ENCODE measurements at regions not wholly inside any gene's neighbourhood (a gene's known extent, or its start where the extent isn't known, plus 50 kb on each side); places are given as distances from the start of the nearest gene placed in this dataset.

- no peak for TF ChIP-seq CTCF (conservative IDR thresholded peaks at IDR 0.05)
- Mint-ChIP-seq H3K4me3 (no peak overlapping the region), H3K27ac (no peak overlapping the region), H3K9me3 (no peaks in the 10 kb centered on the region), H3K4me1 (no peaks in the 10 kb centered on the region), H3K36me3 (ENCODE audit: low read depth) (no peaks in the 10 kb centered on the region), H3K27me3 (ENCODE audit: insufficient read depth) (no peaks in the 10 kb centered on the region)
- H3K36me3 ChIP-seq (ENCODE audit: control insufficient read depth, insufficient read depth, low read length), result no peaks in the 10 kb centered on the region
- H3K27ac ChIP-seq (ENCODE audit: low read depth, low read length), result no peak overlapping the region
- no peak overlapping the region for H3K4me3 ChIP-seq (ENCODE audit: low read length)
- H3K9me3 ChIP-seq (ENCODE audit: control insufficient read depth, low read length), result peaks cover 13% of the 10 kb centered on the region
- H3K9ac ChIP-seq (ENCODE audit: extremely low read depth, low read length, poor library complexity, severe bottlenecking), result no peak overlapping the region
- no peaks in the 10 kb centered on the region for H3K4me1 ChIP-seq (ENCODE audit: control insufficient read depth, insufficient read depth, low read length)
- peak; percentile 41 for DNase-seq
- 95 to 99% methylated on average over 13 to 26 of the region's 26 CpGs for WGBS, 2 experiments (ENCODE audit: insufficient coverage in 1 of 2, insufficient read length in 1 of 2)
- H3K27me3 ChIP-seq (ENCODE audit: control insufficient read depth, insufficient read depth, low read length, poor library complexity, severe bottlenecking), result no peaks in the 10 kb centered on the region
Observed at GRCh38 chr5:26569241-26569928, 469.0 kb downstream of the CDH9 start.

GRCh38 chr5:26568316-26568715 is 470.1 kb downstream of the CDH9 start:
- Histone ChIP-seq H3K4me3 (ENCODE audit: low read length) (no peak overlapping the region), H3K9me3 (ENCODE audit: control insufficient read depth, low read length) (peaks cover 13% of the 10 kb centered on the region), H3K9ac (ENCODE audit: extremely low read depth, low read length, poor library complexity, severe bottlenecking) (no peak overlapping the region), H3K36me3 (ENCODE audit: control insufficient read depth, insufficient read depth, low read length) (no peaks in the 10 kb centered on the region), H3K27me3 (ENCODE audit: control insufficient read depth, insufficient read depth, low read length, poor library complexity, severe bottlenecking) (no peaks in the 10 kb centered on the region), H3K27ac (ENCODE audit: low read depth, low read length) (no peak overlapping the region), H3K4me1 (ENCODE audit: control insufficient read depth, insufficient read depth, low read length) (no peaks in the 10 kb centered on the region)
- WGBS, 2 experiments (ENCODE audit: insufficient coverage in 1 of 2, insufficient read length in 1 of 2), result 91 to 100% methylated on average over 3 to 9 of the region's 9 CpGs
- Mint-ChIP-seq H3K27me3 (ENCODE audit: insufficient read depth) (no peaks in the 10 kb centered on the region), H3K27ac (no peak overlapping the region), H3K9me3 (no peaks in the 10 kb centered on the region), H3K4me1 (no peaks in the 10 kb centered on the region), H3K36me3 (ENCODE audit: low read depth) (no peaks in the 10 kb centered on the region), H3K4me3 (no peak overlapping the region)
- no peak for DNase-seq
- no peak for TF ChIP-seq CTCF (conservative IDR thresholded peaks at IDR 0.05)

- H3K27me3 Mint-ChIP-seq (ENCODE audit: insufficient read depth), result no peaks in the 10 kb centered on the region
- no peak overlapping the region for H3K4me3 Mint-ChIP-seq
Observed at GRCh38 chr5:26563979-26564378, 474.4 kb downstream of the CDH9 start.

More at GRCh38 chr5:26563979-26564378, 474.4 kb downstream of the CDH9 start:
- H3K4me3 ChIP-seq (ENCODE audit: low read length), result no peak overlapping the region
- peaks cover 13% of the 10 kb centered on the region for H3K9me3 ChIP-seq (ENCODE audit: control insufficient read depth, low read length)
- no peaks in the 10 kb centered on the region for H3K4me1 ChIP-seq (ENCODE audit: control insufficient read depth, insufficient read depth, low read length)
- no peak overlapping the region for H3K27ac ChIP-seq (ENCODE audit: low read depth, low read length)
- no peak overlapping the region for H3K9ac ChIP-seq (ENCODE audit: extremely low read depth, low read length, poor library complexity, severe bottlenecking)
- no peaks in the 10 kb centered on the region for H3K4me1 Mint-ChIP-seq
- no peak overlapping the region for H3K27ac Mint-ChIP-seq
- H3K9me3 Mint-ChIP-seq, result no peaks in the 10 kb centered on the region
- 89% methylated on average over 1 of the region's 2 CpGs; no CpG with 5 or more reads in 1 of the 2 experiments for WGBS, 2 experiments (ENCODE audit: insufficient coverage in 1 of 2, insufficient read length in 1 of 2)
- no peaks in the 10 kb centered on the region for H3K36me3 ChIP-seq (ENCODE audit: control insufficient read depth, insufficient read depth, low read length)
- no peaks in the 10 kb centered on the region for H3K27me3 ChIP-seq (ENCODE audit: control insufficient read depth, insufficient read depth, low read length, poor library complexity, severe bottlenecking)
- H3K36me3 Mint-ChIP-seq (ENCODE audit: low read depth), result no peaks in the 10 kb centered on the region
- no peak for TF ChIP-seq CTCF (conservative IDR thresholded peaks at IDR 0.05)
- no peak for DNase-seq

Data from endodermal cell (in vitro differentiated cells).